IMR-90 (cell line): ENCODE measurements at regions not wholly inside any gene's neighbourhood (a gene's known extent, or its start where the extent isn't known, plus 50 kb on each side); places are given as distances from the start of the nearest gene placed in this dataset.

Source experiments
- ATAC-seq: fragments of 200-7000 bp; cut with Tn5 transposase; 2 replicates; pipeline ENCODE4 v1.9.1; 2020; ENCODE audit warnings: low read depth, mild to moderate bottlenecking, moderate library complexity
- BruUV-seq: library from RNA; stranded (reverse); fragments of 400-500 nt; replicated peaks from 2 replicates; lab custom pipeline; 2021; lab: Mats Ljungman, UMichigan
- CTCF ChIA-PET: fragments of 300-600 bp; formaldehyde crosslinking; extraction: SDS; loops from one replicate; lab custom pipeline; 2021; ENCODE audit warnings: antibody characterized with exemption; lab: Yijun Ruan, JAX
- POLR2A ChIA-PET: fragments of 300-600 bp; sonication (Branson Sonifier 250); formaldehyde crosslinking; loops from one replicate; lab custom pipeline; 2022; ENCODE audit warnings: antibody characterized with exemption; ENCODE audit not compliant: unreplicated experiment; lab: Charles Lee
- DNase-seq: peaks from one replicate; pipeline ENCODE4 v3.0.0; 2013
- H2AFZ ChIP-seq: replicated peaks from 2 replicates; pipeline ENCODE3; 2013; ENCODE audit warnings: low read length, mild to moderate bottlenecking; ENCODE audit not compliant: poor library complexity
- H2AK5ac ChIP-seq: 2 replicates; pipeline ENCODE4 v1.6.1; 2013; ENCODE audit warnings: low read depth, low read length, inconsistent platforms
- H2AK9ac ChIP-seq: replicated peaks from 2 replicates; pipeline ENCODE3; 2013; ENCODE audit warnings: mild to moderate bottlenecking, low read depth, low read length, moderate library complexity; ENCODE audit not compliant: poor library complexity
- H2BK120ac ChIP-seq: 2 replicates; pipeline ENCODE4 v1.6.1; 2013; ENCODE audit warnings: low read depth, low read length, inconsistent platforms
- H2BK15ac ChIP-seq: 3 replicates; pipeline ENCODE4 v1.6.1; 2013; ENCODE audit warnings: low read depth, low read length, inconsistent platforms
- H2BK20ac ChIP-seq: 2 replicates; pipeline ENCODE4 v1.6.1; 2013; ENCODE audit warnings: low read depth, mild to moderate bottlenecking, inconsistent platforms, low read length, moderate library complexity
- H2BK5ac ChIP-seq: 2 replicates; pipeline ENCODE4 v1.6.1; 2013; ENCODE audit warnings: mild to moderate bottlenecking, low read depth, low read length, inconsistent platforms; ENCODE audit not compliant: poor library complexity, severe bottlenecking
- H3K14ac ChIP-seq: replicated peaks from 2 replicates; pipeline ENCODE4 v1.6.1; 2013; ENCODE audit warnings: low read depth, low read length, inconsistent platforms
- H3K18ac ChIP-seq: 2 replicates; pipeline ENCODE4 v1.6.1; 2013; ENCODE audit warnings: low read depth, low read length, control low read depth
- H3K23ac ChIP-seq: 2 replicates; pipeline ENCODE4 v1.6.1; 2013; ENCODE audit warnings: low read depth, low read length, inconsistent platforms
- H3K27ac ChIP-seq: 2 replicates; pipeline ENCODE4 v1.5.1; 2013; ENCODE audit warnings: mild to moderate bottlenecking, control low read depth, low read length; ENCODE audit not compliant: insufficient read depth
- H3K27me3 ChIP-seq: 2 replicates; pipeline ENCODE4 v1.6.1; 2013; ENCODE audit warnings: low read length; ENCODE audit not compliant: control insufficient read depth, insufficient read depth
- H3K36me3 ChIP-seq: 2 replicates; pipeline ENCODE4 v1.6.1; 2013; ENCODE audit warnings: low read length, mixed read lengths; ENCODE audit not compliant: control insufficient read depth, insufficient read depth
- H3K4ac ChIP-seq: 2 replicates; pipeline ENCODE4 v1.6.1; 2013; ENCODE audit warnings: low read depth, low read length, inconsistent platforms
- H3K4me1 ChIP-seq: 2 replicates; pipeline ENCODE4 v1.6.1; 2013; ENCODE audit warnings: low read length, mixed read lengths; ENCODE audit not compliant: control insufficient read depth, insufficient read depth
- H3K4me2 ChIP-seq: 2 replicates; pipeline ENCODE4 v1.6.1; 2013; ENCODE audit warnings: low read depth, mild to moderate bottlenecking, control low read depth, low read length, moderate library complexity
- H3K4me3 ChIP-seq: 2 replicates; pipeline ENCODE4 v1.5.1; 2013; ENCODE audit warnings: low read depth, mild to moderate bottlenecking, control low read depth, low read length, moderate library complexity; ENCODE audit not compliant: insufficient read depth
- H3K56ac ChIP-seq: 2 replicates; pipeline ENCODE4 v1.6.1; 2013; ENCODE audit warnings: low read length, inconsistent platforms; ENCODE audit not compliant: insufficient read depth; ENCODE audit errors: extremely low read depth
- H3K79me1 ChIP-seq, 2 experiments: 2 replicates each; pipeline ENCODE4 v1.6.1; 2013; ENCODE audit warnings: low read length in 2 of 2, inconsistent platforms in 1 of 2, low read depth in 1 of 2
- H3K9ac ChIP-seq: 2 replicates; pipeline ENCODE4 v1.6.1; 2013; ENCODE audit warnings: low read depth, low read length, control low read depth
- H3K9me1 ChIP-seq: 2 replicates; pipeline ENCODE4 v1.6.1; 2013; ENCODE audit warnings: low read length, inconsistent platforms; ENCODE audit not compliant: insufficient read depth
- H3K9me3 ChIP-seq: 2 replicates; pipeline ENCODE4 v1.6.1; 2013; ENCODE audit warnings: low read length; ENCODE audit not compliant: control insufficient read depth, insufficient read depth
- H4K20me1 ChIP-seq: 2 replicates; pipeline ENCODE4 v1.6.1; 2013; ENCODE audit warnings: low read length, inconsistent platforms; ENCODE audit not compliant: insufficient read depth
- H4K5ac ChIP-seq: 2 replicates; pipeline ENCODE4 v1.6.1; 2013; ENCODE audit warnings: mild to moderate bottlenecking, low read depth, low read length, control low read depth
- H4K8ac ChIP-seq, 2 experiments: 2 replicates each; pipeline ENCODE4 v1.6.1; 2013; ENCODE audit warnings: low read depth in 2 of 2, low read length in 2 of 2, control low read depth in 1 of 2, inconsistent platforms in 1 of 2
- H4K91ac ChIP-seq: 2 replicates; pipeline ENCODE4 v1.6.1; 2013; ENCODE audit warnings: low read depth, low read length, inconsistent platforms; ENCODE audit not compliant: insufficient read depth
- CEBPB ChIP-seq: IDR thresholded peaks from 2 replicates; pipeline ENCODE4 v1.6.1; 2012; ENCODE audit warnings: low read depth, low read length, improper control_type of control experiment
- MAFK ChIP-seq: IDR thresholded peaks from 2 replicates; pipeline ENCODE4 v1.6.1; 2012; ENCODE audit warnings: low read depth, low read length, improper control_type of control experiment
- MAZ ChIP-seq: IDR thresholded peaks from 2 replicates; pipeline ENCODE4 v1.6.1; 2012; ENCODE audit warnings: low read depth, mild to moderate bottlenecking, low read length, improper control_type of control experiment, moderate library complexity, borderline replicate concordance
- NFE2L2 ChIP-seq: fragments of 150-350 bp; IDR thresholded peaks from 2 replicates; pipeline ENCODE4 v1.6.1; 2016; ENCODE audit warnings: low read depth, mild to moderate bottlenecking, low read length
- RAD21 ChIP-seq: IDR thresholded peaks from 2 replicates; pipeline ENCODE4 v1.6.1; 2012; ENCODE audit warnings: low read length, improper control_type of control experiment
- RCOR1 ChIP-seq: IDR thresholded peaks from 2 replicates; pipeline ENCODE4 v1.6.1; 2012; ENCODE audit warnings: mild to moderate bottlenecking, low read length, improper control_type of control experiment; ENCODE audit not compliant: insufficient replicate concordance
- RFX5 ChIP-seq: IDR thresholded peaks from 2 replicates; pipeline ENCODE4 v1.8.0; 2012; ENCODE audit warnings: low read depth, mild to moderate bottlenecking, low read length, moderate library complexity
- SMC3 ChIP-seq: fragments of 150-350 bp; IDR thresholded peaks from 2 replicates; pipeline ENCODE4 v1.6.1; 2016; ENCODE audit warnings: low read depth, mild to moderate bottlenecking, antibody characterized with exemption, low read length, moderate library complexity
- WGBS, 2 experiments: methylation state at CpG; one replicate each; pipeline versions ENCODE4 v1.1.5 to v1.1.7; 2013; ENCODE audit warnings: missing lambda C conversion rate in 2 of 2; ENCODE audit not compliant: insufficient read length in 1 of 2; ENCODE audit errors: extremely low coverage in 2 of 2; 5-methylcytosine and 5-hydroxymethylcytosine counted together
- dilution Hi-C: fragments of 300-500 bp; cut with HindIII; formaldehyde crosslinking; loops from one replicate; pipeline ENCODE4 v1.14.3; 2018; ENCODE audit warnings: low sequenced_read_pairs; ENCODE audit not compliant: unreplicated experiment
- in situ Hi-C: fragments of 300-500 bp; cut with MboI; formaldehyde crosslinking; loops from 3 replicates; pipeline ENCODE4 v1.14.3; 2019; ENCODE audit warnings: low sequenced_read_pairs, inconsistent platforms, mixed read lengths
- intact Hi-C: fragments of 100-400 bp; cut with micrococcal nuclease; formaldehyde crosslinking; loops from 2 replicates; pipeline ENCODE4 v1.10.0; 2022
- TF ChIP-seq, protein P1 (sequence below): conservative IDR thresholded peaks from 2 replicates; pipeline ENCODE4 v1.5.1; 2012; ENCODE audit warnings: mild to moderate bottlenecking, low read depth, low read length, improper control_type of control experiment

DNA sequence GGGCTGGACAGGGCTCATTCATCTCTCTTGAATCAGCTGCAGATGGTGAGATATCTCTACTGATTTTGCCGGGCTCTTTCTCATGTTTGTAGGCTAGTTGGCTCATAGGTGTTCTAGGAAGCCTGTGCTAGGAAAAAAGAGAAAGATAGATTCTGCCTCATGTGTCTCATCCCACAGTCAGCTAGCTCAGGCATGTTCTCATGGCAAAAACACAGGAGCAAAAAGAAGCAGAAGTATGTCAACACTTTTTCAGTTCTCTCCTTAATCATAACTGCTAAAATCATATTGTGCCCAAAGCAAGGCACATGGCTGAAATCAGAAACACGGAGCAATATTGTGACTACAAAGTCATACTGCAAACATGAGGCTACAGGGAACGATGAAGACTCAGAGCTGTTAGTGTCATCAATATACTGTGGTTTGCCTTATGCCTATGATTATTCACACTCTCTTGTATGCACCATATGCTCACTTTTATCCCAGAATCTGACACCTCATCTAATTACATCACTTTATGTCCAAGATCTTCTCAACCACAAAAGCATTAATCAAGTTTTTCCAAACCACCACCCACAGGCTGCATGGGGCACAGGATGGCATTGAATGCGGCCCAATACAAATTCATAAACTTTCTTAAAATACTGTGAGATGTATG lies 571.9 kb upstream of the CNTNAP5 start:
- no peak overlapping the region for H2AK9ac ChIP-seq
- no peak overlapping the region for H4K91ac ChIP-seq
- no peak overlapping the region for H3K4ac ChIP-seq
- in situ Hi-C loops (no loop called here), intact Hi-C loops (no loop called here), dilution Hi-C loops (no loop called here)
- H3K14ac ChIP-seq: no peak overlapping the region
- no peak overlapping the region for H2BK20ac ChIP-seq
- no CpG with 5 or more reads among the region's 4 CpGs for WGBS, 2 experiments
- no peak overlapping the region for H2AK5ac ChIP-seq
- BruUV-seq: no TSS peak
- H3K79me1 ChIP-seq: no peaks in the 10 kb centered on the region
- H3K27ac ChIP-seq: no peak overlapping the region
- H4K8ac ChIP-seq: no peak overlapping the region
- H4K20me1 ChIP-seq: no peaks in the 10 kb centered on the region
- H3K18ac ChIP-seq: no peak overlapping the region
- no peaks in the 10 kb centered on the region for H3K9me1 ChIP-seq
- POLR2A ChIA-PET: no interaction called here
- DNase-seq (no peak), ATAC-seq (no peak)
- H2BK5ac ChIP-seq: no peak overlapping the region
- no peak overlapping the region for H3K56ac ChIP-seq
- H3K4me3 ChIP-seq: no peak overlapping the region
- H3K4me2 ChIP-seq: no peak overlapping the region
- H2BK120ac ChIP-seq: no peak overlapping the region
- CTCF ChIA-PET: no interaction called here
- H2AFZ ChIP-seq: no peak overlapping the region
- no peak overlapping the region for H3K23ac ChIP-seq
- no peaks in the 10 kb centered on the region for H3K27me3 ChIP-seq
- H3K9me3 ChIP-seq: no peaks in the 10 kb centered on the region
- TF ChIP-seq MAFK: no peak
- TF ChIP-seq RCOR1: no peak
- TF ChIP-seq RAD21: no peak
- TF ChIP-seq SMC3: no peak
- TF ChIP-seq NFE2L2: no peak
- TF ChIP-seq RFX5: no peak
- TF ChIP-seq CEBPB: no peak
- TF ChIP-seq MAZ: no peak
- TF ChIP-seq, protein P1, sequence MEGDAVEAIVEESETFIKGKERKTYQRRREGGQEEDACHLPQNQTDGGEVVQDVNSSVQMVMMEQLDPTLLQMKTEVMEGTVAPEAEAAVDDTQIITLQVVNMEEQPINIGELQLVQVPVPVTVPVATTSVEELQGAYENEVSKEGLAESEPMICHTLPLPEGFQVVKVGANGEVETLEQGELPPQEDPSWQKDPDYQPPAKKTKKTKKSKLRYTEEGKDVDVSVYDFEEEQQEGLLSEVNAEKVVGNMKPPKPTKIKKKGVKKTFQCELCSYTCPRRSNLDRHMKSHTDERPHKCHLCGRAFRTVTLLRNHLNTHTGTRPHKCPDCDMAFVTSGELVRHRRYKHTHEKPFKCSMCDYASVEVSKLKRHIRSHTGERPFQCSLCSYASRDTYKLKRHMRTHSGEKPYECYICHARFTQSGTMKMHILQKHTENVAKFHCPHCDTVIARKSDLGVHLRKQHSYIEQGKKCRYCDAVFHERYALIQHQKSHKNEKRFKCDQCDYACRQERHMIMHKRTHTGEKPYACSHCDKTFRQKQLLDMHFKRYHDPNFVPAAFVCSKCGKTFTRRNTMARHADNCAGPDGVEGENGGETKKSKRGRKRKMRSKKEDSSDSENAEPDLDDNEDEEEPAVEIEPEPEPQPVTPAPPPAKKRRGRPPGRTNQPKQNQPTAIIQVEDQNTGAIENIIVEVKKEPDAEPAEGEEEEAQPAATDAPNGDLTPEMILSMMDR: no peak
- no peak overlapping the region for H4K5ac ChIP-seq
- H2BK15ac ChIP-seq: no peak overlapping the region
- no peaks in the 10 kb centered on the region for H3K36me3 ChIP-seq
- no peaks in the 10 kb centered on the region for H3K4me1 ChIP-seq
- H3K9ac ChIP-seq: no peak overlapping the region
